Stimulated activated naive B cell treated with anti-CD40 and anti-IgM and Interleukin-4, amounts not matched to agents 10 μg/mL and 1 μg/mL and 100 μg/mL, for 72 hours (primary cell): ENCODE measurements at regions not wholly inside any gene's neighbourhood (a gene's known extent, or its start where the extent isn't known, plus 50 kb on each side); places are given as distances from the start of the nearest gene placed in this dataset.
"Not testable (repeated sequence)": the region's sequence is repeated elsewhere in the genome, so short reads cannot be mapped to it uniquely, and the experiment has no call there.

ENCODE experiments used
- ATAC-seq, 2 donors: fragments of 150-1000 bp; cut with Tn5 transposase; replicated peaks; 2 replicates each; pipeline ENCODE4 v1.10.0; 2021; ENCODE audit warnings: moderate library complexity in 1 of 2
- DNase-seq: peaks from one replicate; pipeline ENCODE4 v3.0.0; 2021
- H3K27ac Mint-ChIP-seq: one replicate; pipeline ENCODE4 v1.8.0; 2022; ENCODE audit warnings: mild to moderate bottlenecking, mixed read lengths
- H3K27me3 Mint-ChIP-seq, 2 donors: one replicate each; pipeline ENCODE4 v1.8.0; 2022; ENCODE audit warnings: mixed read lengths in 2 of 2
- H3K36me3 Mint-ChIP-seq, 2 donors: one replicate each; pipeline ENCODE4 v1.8.0; 2022; ENCODE audit warnings: mixed read lengths in 2 of 2, mild to moderate bottlenecking in 1 of 2
- H3K4me1 Mint-ChIP-seq, 2 donors: one replicate each; pipeline ENCODE4 v1.8.0; 2022; ENCODE audit warnings: mixed read lengths in 2 of 2, mild to moderate bottlenecking in 1 of 2
- H3K4me3 Mint-ChIP-seq, 2 donors: one replicate each; pipeline ENCODE4 v1.8.0; 2022; ENCODE audit warnings: mild to moderate bottlenecking in 2 of 2, mixed read lengths in 2 of 2, moderate library complexity in 1 of 2
- H3K9me3 Mint-ChIP-seq, 2 donors: one replicate each; pipeline ENCODE4 v1.8.0; 2022; ENCODE audit warnings: mixed read lengths in 2 of 2, mild to moderate bottlenecking in 1 of 2

- DNase-seq (no peak), ATAC-seq (no peak)
- peaks cover 9 to 10% of the 10 kb centered on the region in 2 donors for H3K9me3 Mint-ChIP-seq
- no peaks in the 10 kb centered on the region for H3K4me1 Mint-ChIP-seq
- no peak overlapping the region for H3K4me3 Mint-ChIP-seq
- H3K36me3 Mint-ChIP-seq, result no peaks in the 10 kb centered on the region
- peaks cover 5 to 11% of the 10 kb centered on the region in 2 donors for H3K27me3 Mint-ChIP-seq
- H3K27ac Mint-ChIP-seq, result no peak overlapping the region
Observed at GRCh38 chr6:8315154-8315553, 120.2 kb downstream of the SLC35B3 start.

- Mint-ChIP-seq H3K4me3 (no peak overlapping the region), H3K36me3 (no peaks in the 10 kb centered on the region), H3K9me3 (no peaks in the 10 kb centered on the region), H3K4me1 (no peaks in the 10 kb centered on the region), H3K27me3 (peaks cover 0 to 4% of the 10 kb centered on the region in 2 donors), H3K27ac (no peak overlapping the region)
- no peak for DNase-seq
- no peak for ATAC-seq
Observed at GRCh38 chr6:8301502-8301901, 133.8 kb downstream of the SLC35B3 start.

DNA sequence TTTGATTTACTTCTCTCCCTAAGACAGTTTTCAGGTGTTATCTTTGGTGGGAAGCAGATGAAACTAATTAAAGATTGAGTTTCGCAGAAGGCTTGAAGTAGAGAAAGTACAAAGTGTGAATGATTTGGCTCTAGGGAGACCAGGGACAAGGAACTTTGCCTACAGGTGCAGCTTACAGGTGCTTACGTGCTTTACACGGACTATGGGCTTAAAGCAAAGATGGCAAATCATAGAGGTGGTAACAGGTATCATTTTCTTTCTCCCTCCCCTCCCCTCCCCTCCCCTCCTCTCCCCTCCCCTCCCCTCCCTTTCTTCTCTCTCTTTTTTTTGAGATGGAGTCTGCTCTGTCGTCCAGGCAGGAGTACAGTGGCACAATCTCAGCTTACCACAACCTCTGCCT lies 136.3 kb downstream of the SLC35B3 start:
- H3K27me3 Mint-ChIP-seq, result peaks cover 0 to 4% of the 10 kb centered on the region in 2 donors
- ATAC-seq (no peak), DNase-seq (no peak)
- H3K4me1 Mint-ChIP-seq, result no peaks in the 10 kb centered on the region
- H3K9me3 Mint-ChIP-seq, result peaks cover 3 to 7% of the 10 kb centered on the region in 2 donors
- H3K27ac Mint-ChIP-seq, result no peak overlapping the region
- H3K4me3 Mint-ChIP-seq, result no peak overlapping the region
- no peaks in the 10 kb centered on the region for H3K36me3 Mint-ChIP-seq

DNA sequence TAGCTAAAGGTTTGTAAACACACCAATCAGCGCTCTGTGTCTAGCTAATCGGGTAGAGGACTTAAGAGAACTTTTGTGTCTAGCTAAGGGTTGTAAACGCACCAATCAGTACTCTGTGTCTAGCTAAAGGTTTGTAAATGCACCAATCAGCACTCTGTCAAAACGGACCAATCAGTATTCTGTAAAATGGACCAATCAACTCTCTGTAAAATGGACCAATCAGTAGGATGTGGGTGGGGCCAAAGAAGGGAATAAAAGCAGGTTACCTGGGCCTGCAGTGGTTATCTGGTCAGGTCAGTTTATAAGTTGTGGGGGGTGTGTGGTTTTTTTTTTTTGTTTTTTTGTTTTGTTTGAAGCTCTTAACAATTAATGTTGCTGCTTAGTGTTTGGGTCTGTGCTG lies 152.4 kb downstream of the SLC35B3 start:
- H3K9me3 Mint-ChIP-seq, DNase-seq, H3K36me3 Mint-ChIP-seq, ATAC-seq, H3K27me3 Mint-ChIP-seq, H3K27ac Mint-ChIP-seq, H3K4me1 Mint-ChIP-seq, H3K4me3 Mint-ChIP-seq: not testable (repeated sequence)

DNA sequence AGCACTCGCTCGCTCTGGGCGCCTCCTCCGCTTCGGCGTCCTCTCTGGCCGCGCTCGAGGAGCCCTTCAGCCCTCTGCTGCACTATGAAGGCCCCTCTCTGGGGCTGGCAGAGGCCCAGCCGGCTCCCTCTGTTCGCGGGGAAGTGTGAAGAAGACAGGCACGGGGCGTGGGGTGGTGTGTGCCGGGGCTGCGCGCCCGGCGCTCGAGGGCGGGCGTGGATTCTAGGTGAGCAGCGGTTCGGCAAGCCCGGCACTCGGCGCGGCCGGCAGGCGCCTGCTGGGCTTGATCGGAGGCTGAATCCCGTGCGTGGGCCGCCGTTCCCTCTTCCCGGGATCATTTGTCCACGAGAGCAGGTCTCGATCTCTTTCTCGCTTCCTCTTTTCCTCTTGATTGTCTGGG lies 153.0 kb downstream of the SLC35B3 start:
- no peaks in the 10 kb centered on the region for H3K4me1 Mint-ChIP-seq
- no peaks in the 10 kb centered on the region for H3K27me3 Mint-ChIP-seq
- no peak overlapping the region for H3K27ac Mint-ChIP-seq
- ATAC-seq (no peak), DNase-seq (no peak)
- no peaks in the 10 kb centered on the region for H3K36me3 Mint-ChIP-seq
- no peak overlapping the region for H3K4me3 Mint-ChIP-seq
- peaks cover 0 to 2% of the 10 kb centered on the region in 2 donors for H3K9me3 Mint-ChIP-seq

GRCh38 chr6:8279041-8279805 lies 156.1 kb downstream of the SLC35B3 start:
- Mint-ChIP-seq H3K4me1 (no peaks in the 10 kb centered on the region), H3K27ac (no peak overlapping the region), H3K36me3 (no peaks in the 10 kb centered on the region), H3K27me3 (peaks cover 0 to 4% of the 10 kb centered on the region in 2 donors), H3K9me3 (peaks cover 0 to 4% of the 10 kb centered on the region in 2 donors), H3K4me3 (no peak overlapping the region)
- ATAC-seq (no peak), DNase-seq (no peak)

DNA sequence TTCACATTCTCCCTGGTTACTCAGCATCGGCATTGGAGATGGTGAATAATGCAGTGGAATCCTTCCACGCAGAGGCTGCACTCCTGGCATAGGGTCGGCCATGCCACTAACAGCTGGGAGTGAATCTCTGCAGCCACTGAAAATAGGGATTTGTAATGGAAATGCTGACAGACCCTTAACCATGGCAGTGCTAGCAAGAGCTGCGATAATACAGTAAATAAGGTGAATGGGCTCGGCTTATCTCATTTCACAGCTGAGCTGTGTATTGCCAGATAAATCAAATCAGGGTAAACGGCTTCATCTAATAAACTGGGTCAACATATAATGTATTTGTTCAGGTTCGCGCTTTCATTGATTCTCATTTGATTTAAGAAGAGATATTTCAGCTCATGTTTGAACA lies 156.8 kb downstream of the SLC35B3 start:
- H3K9me3 Mint-ChIP-seq, result peaks cover 0 to 4% of the 10 kb centered on the region in 2 donors
- no peak overlapping the region for H3K27ac Mint-ChIP-seq
- peaks cover 0 to 4% of the 10 kb centered on the region in 2 donors for H3K27me3 Mint-ChIP-seq
- H3K36me3 Mint-ChIP-seq, result no peaks in the 10 kb centered on the region
- H3K4me1 Mint-ChIP-seq, result no peaks in the 10 kb centered on the region
- no peak overlapping the region for H3K4me3 Mint-ChIP-seq
- DNase-seq (no peak), ATAC-seq (no peak)

GRCh38 chr6:8277769-8278168 lies 157.6 kb downstream of the SLC35B3 start:
- ATAC-seq, result no peak
- Mint-ChIP-seq H3K27me3 (peaks cover 0 to 4% of the 10 kb centered on the region in 2 donors), H3K27ac (no peak overlapping the region), H3K36me3 (no peaks in the 10 kb centered on the region), H3K4me1 (no peaks in the 10 kb centered on the region), H3K4me3 (no peak overlapping the region), H3K9me3 (peaks cover 0 to 3% of the 10 kb centered on the region in 2 donors)
- no peak for DNase-seq

GRCh38 chr6:8276148-8276547 lies 159.2 kb downstream of the SLC35B3 start:
- Mint-ChIP-seq H3K4me3 (no peak overlapping the region), H3K36me3 (no peaks in the 10 kb centered on the region), H3K27me3 (peaks cover 4 to 8% of the 10 kb centered on the region in 2 donors), H3K9me3 (peaks cover 0 to 1% of the 10 kb centered on the region in 2 donors), H3K27ac (no peak overlapping the region), H3K4me1 (no peaks in the 10 kb centered on the region)
- DNase-seq, result no peak
- ATAC-seq, result no peak

- DNase-seq, result no peak
- no peaks in the 10 kb centered on the region for H3K4me1 Mint-ChIP-seq
- ATAC-seq, result no peak
- H3K27me3 Mint-ChIP-seq, result peaks cover 4 to 11% of the 10 kb centered on the region in 2 donors
- peaks cover 0 to 1% of the 10 kb centered on the region in 2 donors for H3K9me3 Mint-ChIP-seq
- no peaks in the 10 kb centered on the region for H3K36me3 Mint-ChIP-seq
- H3K27ac Mint-ChIP-seq, result no peak overlapping the region
- H3K4me3 Mint-ChIP-seq, result no peak overlapping the region
Observed at GRCh38 chr6:8275667-8276066, 159.7 kb downstream of the SLC35B3 start.

DNA sequence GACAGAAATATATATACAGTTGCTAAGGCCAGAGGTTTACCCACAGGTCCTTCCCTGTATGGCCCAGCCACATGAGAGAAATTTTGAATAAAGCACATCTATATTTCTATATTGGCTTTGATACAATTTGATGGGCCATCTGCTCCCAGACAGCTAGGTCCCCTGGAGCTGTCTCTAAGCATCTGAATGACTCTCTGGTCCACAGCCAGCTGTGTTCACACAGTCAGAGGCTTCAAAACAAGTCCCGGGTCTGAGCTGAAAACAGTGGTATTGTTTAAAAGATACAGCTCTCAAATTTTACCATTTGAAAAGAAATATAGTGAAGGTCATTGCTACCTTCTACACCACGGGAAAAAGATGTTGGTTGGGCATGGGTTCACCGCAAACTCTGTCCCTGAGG lies 161.1 kb downstream of the SLC35B3 start:
- H3K27ac Mint-ChIP-seq, result no peak overlapping the region
- H3K27me3 Mint-ChIP-seq, result peaks cover 4 to 14% of the 10 kb centered on the region in 2 donors
- ATAC-seq (no peak), DNase-seq (no peak)
- no peaks in the 10 kb centered on the region for H3K4me1 Mint-ChIP-seq
- peaks cover 2 to 3% of the 10 kb centered on the region in 2 donors for H3K9me3 Mint-ChIP-seq
- no peak overlapping the region for H3K4me3 Mint-ChIP-seq
- H3K36me3 Mint-ChIP-seq, result no peaks in the 10 kb centered on the region

- no peaks in the 10 kb centered on the region for H3K4me1 Mint-ChIP-seq
- no peak overlapping the region for H3K4me3 Mint-ChIP-seq
- H3K27me3 Mint-ChIP-seq, result peaks cover 9 to 17% of the 10 kb centered on the region in 2 donors
- no peak for ATAC-seq
- DNase-seq, result no peak
- H3K27ac Mint-ChIP-seq, result no peak overlapping the region
- peaks cover 4 to 5% of the 10 kb centered on the region in 2 donors for H3K9me3 Mint-ChIP-seq
- H3K36me3 Mint-ChIP-seq, result no peaks in the 10 kb centered on the region
Observed at GRCh38 chr6:8269872-8270454, 165.4 kb downstream of the SLC35B3 start.

DNA sequence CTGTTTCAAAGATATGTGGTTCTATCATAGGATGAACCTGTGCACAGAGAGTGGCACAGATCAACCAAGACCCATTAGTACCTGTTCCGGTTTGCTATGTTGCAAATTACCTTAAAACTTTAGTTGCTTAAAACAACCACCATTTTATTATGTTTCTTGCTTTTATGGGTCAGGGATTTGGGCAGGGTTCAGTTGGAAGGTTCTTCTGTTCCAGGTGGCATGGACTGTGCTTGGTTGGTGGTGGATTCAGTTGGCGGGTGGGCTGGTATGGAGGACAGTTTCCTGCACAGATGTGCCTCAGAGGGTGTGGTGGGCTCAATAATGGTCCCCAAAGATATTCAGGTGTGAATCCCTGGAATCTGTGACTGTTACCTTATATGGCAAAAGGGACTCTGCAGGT lies 166.3 kb downstream of the SLC35B3 start:
- Mint-ChIP-seq H3K4me3 (no peak overlapping the region), H3K27me3 (peaks cover 7 to 17% of the 10 kb centered on the region in 2 donors), H3K36me3 (no peaks in the 10 kb centered on the region), H3K9me3 (peaks cover 4 to 5% of the 10 kb centered on the region in 2 donors), H3K4me1 (no peaks in the 10 kb centered on the region), H3K27ac (no peak overlapping the region)
- ATAC-seq, result no peak
- DNase-seq, result no peak

- no peaks in the 10 kb centered on the region for H3K36me3 Mint-ChIP-seq
- no peaks in the 10 kb centered on the region for H3K4me1 Mint-ChIP-seq
- H3K27me3 Mint-ChIP-seq, result peaks cover 7 to 17% of the 10 kb centered on the region in 2 donors
- no peak overlapping the region for H3K27ac Mint-ChIP-seq
- peaks cover 4 to 5% of the 10 kb centered on the region in 2 donors for H3K9me3 Mint-ChIP-seq
- no peak overlapping the region for H3K4me3 Mint-ChIP-seq
- DNase-seq (no peak), ATAC-seq (no peak)
Observed at GRCh38 chr6:8268606-8269005, 166.3 kb upstream of the EEF1E1 start.

DNA sequence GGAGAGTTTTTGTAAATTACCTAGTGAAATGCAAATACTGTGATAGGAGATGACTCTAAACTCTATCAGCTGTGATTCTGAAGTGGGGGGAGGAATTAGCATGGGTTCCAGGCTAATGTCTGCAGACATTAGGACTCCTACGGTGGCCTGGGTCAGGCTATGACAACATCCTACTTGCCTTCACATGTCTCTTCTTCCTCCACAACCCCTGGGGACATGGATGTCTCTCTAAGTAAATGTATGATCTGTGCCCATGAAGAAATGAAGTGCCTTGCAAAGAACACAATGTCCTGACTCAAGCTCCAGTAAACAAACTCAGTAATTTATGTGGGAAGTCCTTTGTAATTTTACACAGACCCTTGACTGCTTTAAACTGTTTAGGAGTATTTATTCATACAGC lies 165.8 kb upstream of the EEF1E1 start:
- no peak overlapping the region for H3K4me3 Mint-ChIP-seq
- DNase-seq (no peak), ATAC-seq (no peak)
- peaks cover 7 to 17% of the 10 kb centered on the region in 2 donors for H3K27me3 Mint-ChIP-seq
- H3K4me1 Mint-ChIP-seq, result no peaks in the 10 kb centered on the region
- no peaks in the 10 kb centered on the region for H3K36me3 Mint-ChIP-seq
- H3K27ac Mint-ChIP-seq, result no peak overlapping the region
- H3K9me3 Mint-ChIP-seq, result peaks cover 4 to 5% of the 10 kb centered on the region in 2 donors
